Hepatocyte (in vitro differentiated cells): ENCODE measurements at regions not wholly inside any gene's neighbourhood (a gene's known extent, or its start where the extent isn't known, plus 50 kb on each side); places are given as distances from the start of the nearest gene placed in this dataset.

Experiments
- DNase-seq: peaks from one replicate; pipeline ENCODE4 v3.0.0-alpha.2; 2016; ENCODE audit warnings: low spot score
- H2AFZ ChIP-seq: fragments of 200-600 bp; sonication (generic); 2 replicates; pipeline ENCODE4 v1.6.0; 2016; ENCODE audit warnings: antibody characterized with exemption, mild to moderate bottlenecking
- H3K27ac ChIP-seq: fragments of 200-600 bp; sonication (generic); 2 replicates; pipeline ENCODE4 v1.5.1; 2016; ENCODE audit warnings: mild to moderate bottlenecking
- H3K27me3 ChIP-seq: fragments of 200-600 bp; sonication (generic); 2 replicates; pipeline ENCODE4 v1.6.1; 2016
- H3K36me3 ChIP-seq: fragments of 200-600 bp; sonication (generic); replicated peaks from 2 replicates; pipeline ENCODE4 v1.5.1; 2016; ENCODE audit warnings: low read depth; ENCODE audit not compliant: insufficient read depth
- H3K4me1 ChIP-seq: fragments of 200-600 bp; sonication (generic); 2 replicates; pipeline ENCODE4 v1.5.1; 2016; ENCODE audit warnings: mild to moderate bottlenecking, moderate library complexity; ENCODE audit not compliant: insufficient read depth
- H3K4me2 ChIP-seq: fragments of 200-600 bp; sonication (generic); 2 replicates; pipeline ENCODE4 v1.6.0; 2016
- H3K4me3 ChIP-seq: fragments of 200-600 bp; sonication (generic); 2 replicates; pipeline ENCODE4 v1.5.1; 2016; ENCODE audit warnings: mild to moderate bottlenecking
- H3K79me2 ChIP-seq: fragments of 200-600 bp; sonication (generic); 2 replicates; pipeline ENCODE4 v1.6.0; 2017; ENCODE audit warnings: mild to moderate bottlenecking
- H3K9me2 ChIP-seq: fragments of 200-600 bp; sonication (generic); replicated peaks from 2 replicates; pipeline ENCODE4 v1.6.0; 2017; ENCODE audit warnings: mild to moderate bottlenecking; ENCODE audit not compliant: insufficient read depth
- H3K9me3 ChIP-seq: fragments of 200-600 bp; sonication (generic); 2 replicates; pipeline ENCODE4 v1.5.1; 2016; ENCODE audit warnings: low read depth, mild to moderate bottlenecking
- H4K20me1 ChIP-seq: fragments of 200-600 bp; sonication (generic); 2 replicates; pipeline ENCODE4 v1.6.0; 2016; ENCODE audit warnings: mild to moderate bottlenecking; ENCODE audit not compliant: insufficient read depth, poor library complexity, severe bottlenecking
- EZH2 ChIP-seq: fragments of 200-600 bp; sonication (generic); IDR thresholded peaks from 2 replicates; pipeline ENCODE4 v1.6.1; 2016; ENCODE audit warnings: antibody characterized with exemption, mild to moderate bottlenecking, borderline replicate concordance
- EZH2phosphoT487 ChIP-seq: fragments of 200-600 bp; sonication (generic); IDR thresholded peaks from one replicate; pipeline ENCODE4 v1.6.1; 2018; ENCODE audit warnings: antibody characterized with exemption, mild to moderate bottlenecking, low read depth, moderate library complexity; ENCODE audit not compliant: unreplicated experiment, severe bottlenecking
- WGBS: methylation state at CpG from one replicate; pipeline ENCODE4 v1.1.6; 2016; ENCODE audit warnings: low lambda C conversion rate; ENCODE audit errors: missing lambda C conversion rate; 5-methylcytosine and 5-hydroxymethylcytosine counted together
- TF ChIP-seq, protein P1 (sequence below): fragments of 200-600 bp; sonication (generic); IDR thresholded peaks from 2 replicates; pipeline ENCODE4 v1.5.1; 2016; ENCODE audit warnings: antibody characterized with exemption, mild to moderate bottlenecking; ENCODE audit not compliant: poor library complexity

DNA sequence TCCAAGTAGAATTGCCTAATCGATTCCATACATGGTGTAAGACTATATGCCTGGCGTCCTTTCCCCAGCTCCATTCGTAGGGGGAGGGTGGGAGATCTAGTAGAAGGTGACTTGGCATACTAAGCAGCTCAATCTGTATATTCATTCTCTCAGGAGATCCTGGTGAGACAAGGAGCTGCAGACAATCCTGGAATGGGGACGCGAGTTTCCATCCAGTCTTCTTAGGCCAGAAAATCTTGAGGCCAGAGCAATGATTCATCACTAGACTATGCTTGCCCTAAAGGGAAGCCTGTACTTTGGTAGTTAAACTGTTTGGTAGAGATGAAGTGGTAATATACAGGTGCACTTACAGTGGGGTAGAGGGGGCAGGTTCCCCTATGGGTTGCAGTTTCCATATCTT, 468.7 kb downstream of the ADGRL2 start:
- no peaks in the 10 kb centered on the region for H4K20me1 ChIP-seq
- no peaks in the 10 kb centered on the region for H3K9me2 ChIP-seq
- H3K27ac ChIP-seq = no peak overlapping the region
- H3K4me2 ChIP-seq = no peak overlapping the region
- no peaks in the 10 kb centered on the region for H3K9me3 ChIP-seq
- no peaks in the 10 kb centered on the region for H3K79me2 ChIP-seq
- H3K4me1 ChIP-seq = no peaks in the 10 kb centered on the region
- H3K4me3 ChIP-seq = no peak overlapping the region
- peak; percentile 28 for DNase-seq
- no peaks in the 10 kb centered on the region for H3K36me3 ChIP-seq
- WGBS = 60% methylated on average over 5 of the region's 5 CpGs
- no peak for TF ChIP-seq EZH2
- no peak for TF ChIP-seq EZH2phosphoT487
- TF ChIP-seq, protein P1, sequence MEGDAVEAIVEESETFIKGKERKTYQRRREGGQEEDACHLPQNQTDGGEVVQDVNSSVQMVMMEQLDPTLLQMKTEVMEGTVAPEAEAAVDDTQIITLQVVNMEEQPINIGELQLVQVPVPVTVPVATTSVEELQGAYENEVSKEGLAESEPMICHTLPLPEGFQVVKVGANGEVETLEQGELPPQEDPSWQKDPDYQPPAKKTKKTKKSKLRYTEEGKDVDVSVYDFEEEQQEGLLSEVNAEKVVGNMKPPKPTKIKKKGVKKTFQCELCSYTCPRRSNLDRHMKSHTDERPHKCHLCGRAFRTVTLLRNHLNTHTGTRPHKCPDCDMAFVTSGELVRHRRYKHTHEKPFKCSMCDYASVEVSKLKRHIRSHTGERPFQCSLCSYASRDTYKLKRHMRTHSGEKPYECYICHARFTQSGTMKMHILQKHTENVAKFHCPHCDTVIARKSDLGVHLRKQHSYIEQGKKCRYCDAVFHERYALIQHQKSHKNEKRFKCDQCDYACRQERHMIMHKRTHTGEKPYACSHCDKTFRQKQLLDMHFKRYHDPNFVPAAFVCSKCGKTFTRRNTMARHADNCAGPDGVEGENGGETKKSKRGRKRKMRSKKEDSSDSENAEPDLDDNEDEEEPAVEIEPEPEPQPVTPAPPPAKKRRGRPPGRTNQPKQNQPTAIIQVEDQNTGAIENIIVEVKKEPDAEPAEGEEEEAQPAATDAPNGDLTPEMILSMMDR = no peak
- no peaks in the 10 kb centered on the region for H3K27me3 ChIP-seq
- no peak overlapping the region for H2AFZ ChIP-seq

DNA sequence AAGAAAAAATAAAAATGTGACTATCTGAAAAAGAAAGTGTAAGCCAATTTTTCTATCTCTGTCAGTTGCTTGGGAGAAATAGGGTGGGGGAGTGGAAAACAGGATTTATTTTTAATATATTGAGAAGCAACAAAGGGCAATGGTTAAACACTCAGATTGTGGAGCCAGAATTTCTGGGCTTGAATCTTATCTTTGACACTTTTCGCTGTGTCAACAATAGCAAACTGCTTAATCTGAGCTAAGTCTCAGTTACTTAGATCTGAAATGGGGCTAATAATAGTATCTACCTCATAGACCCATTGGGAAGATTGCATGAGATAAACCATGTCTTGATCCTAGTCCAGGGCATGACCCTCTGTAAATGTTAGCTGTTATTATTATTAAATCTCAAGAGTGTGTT, 468.1 kb downstream of the ADGRL2 start:
- Histone ChIP-seq H4K20me1 (no peaks in the 10 kb centered on the region), H3K27ac (no peak overlapping the region), H3K27me3 (no peaks in the 10 kb centered on the region), H3K4me1 (no peaks in the 10 kb centered on the region), H3K79me2 (no peaks in the 10 kb centered on the region), H3K4me3 (no peak overlapping the region), H3K9me2 (no peaks in the 10 kb centered on the region), H3K36me3 (no peaks in the 10 kb centered on the region), H2AFZ (no peak overlapping the region), H3K4me2 (no peak overlapping the region), H3K9me3 (no peaks in the 10 kb centered on the region)
- 84% methylated on average over 1 of the region's 1 CpG for WGBS
- TF ChIP-seq EZH2phosphoT487 (no peak), EZH2 (no peak)
- TF ChIP-seq, protein P1 = no peak
- DNase-seq = no peak

DNA sequence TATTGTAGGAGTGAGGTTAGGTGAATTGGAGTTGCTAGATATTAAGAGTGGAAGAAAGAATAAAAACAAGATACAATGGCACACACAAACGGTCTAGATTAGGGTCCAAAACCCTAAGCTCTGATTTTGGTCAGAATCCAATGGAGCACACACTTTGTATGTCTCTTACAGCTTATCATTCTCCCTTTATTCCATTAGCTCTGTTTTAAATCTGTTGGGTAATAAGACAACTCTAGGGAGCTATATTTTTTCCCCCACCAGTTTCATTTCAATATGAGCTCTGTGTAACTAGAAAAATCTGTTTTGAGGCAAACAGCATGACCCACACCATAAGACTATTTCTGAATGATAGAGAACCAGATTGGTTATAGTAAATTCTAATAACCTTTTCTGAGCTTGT, 465.6 kb downstream of the ADGRL2 start:
- H3K79me2 ChIP-seq = no peaks in the 10 kb centered on the region
- H3K27ac ChIP-seq = no peak overlapping the region
- TF ChIP-seq, protein P1 = no peak
- no peak for TF ChIP-seq EZH2phosphoT487
- no peak for TF ChIP-seq EZH2
- H3K4me1 ChIP-seq = no peaks in the 10 kb centered on the region
- H3K27me3 ChIP-seq = no peaks in the 10 kb centered on the region
- H3K36me3 ChIP-seq = no peaks in the 10 kb centered on the region
- H2AFZ ChIP-seq = no peak overlapping the region
- DNase-seq = no peak
- no peak overlapping the region for H3K4me3 ChIP-seq
- WGBS = 56% methylated on average over 1 of the region's 1 CpG
- no peaks in the 10 kb centered on the region for H4K20me1 ChIP-seq
- no peaks in the 10 kb centered on the region for H3K9me3 ChIP-seq
- no peak overlapping the region for H3K4me2 ChIP-seq
- H3K9me2 ChIP-seq = no peaks in the 10 kb centered on the region

DNA sequence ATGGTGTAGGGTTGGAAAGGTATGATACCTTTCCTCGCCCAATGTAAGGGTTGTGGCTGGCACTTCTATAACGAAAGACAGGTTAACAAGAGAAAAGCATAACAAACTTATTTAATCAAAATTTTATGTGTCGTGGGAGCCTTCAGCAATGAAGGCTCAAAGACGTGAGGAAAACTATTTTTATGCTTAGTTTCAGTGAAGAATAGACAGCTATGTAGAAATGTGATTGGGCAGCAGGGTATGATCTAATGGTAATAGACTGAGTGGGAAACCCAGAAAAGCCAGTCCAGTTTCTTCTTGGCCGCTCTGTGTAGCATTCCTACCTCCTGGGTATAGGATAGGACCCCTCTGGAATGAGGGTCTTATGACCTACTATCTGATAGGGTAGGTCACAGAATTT, 464.7 kb downstream of the ADGRL2 start:
- H3K27me3 ChIP-seq = no peaks in the 10 kb centered on the region
- no peaks in the 10 kb centered on the region for H3K9me2 ChIP-seq
- H3K4me1 ChIP-seq = no peaks in the 10 kb centered on the region
- no peak overlapping the region for H2AFZ ChIP-seq
- DNase-seq = no peak
- no peaks in the 10 kb centered on the region for H3K79me2 ChIP-seq
- H3K4me2 ChIP-seq = no peak overlapping the region
- no peak overlapping the region for H3K4me3 ChIP-seq
- H3K36me3 ChIP-seq = no peaks in the 10 kb centered on the region
- no peaks in the 10 kb centered on the region for H3K9me3 ChIP-seq
- H4K20me1 ChIP-seq = no peaks in the 10 kb centered on the region
- TF ChIP-seq EZH2phosphoT487 (no peak), EZH2 (no peak)
- TF ChIP-seq, protein P1 = no peak
- H3K27ac ChIP-seq = no peak overlapping the region
- WGBS = 87% methylated on average over 5 of the region's 5 CpGs
